ENCODE measurements at regions not wholly inside any gene's neighbourhood (a gene's known extent, or its start where the extent isn't known, plus 50 kb on each side); places are given as distances from the start of the nearest gene placed in this dataset.

DNA sequence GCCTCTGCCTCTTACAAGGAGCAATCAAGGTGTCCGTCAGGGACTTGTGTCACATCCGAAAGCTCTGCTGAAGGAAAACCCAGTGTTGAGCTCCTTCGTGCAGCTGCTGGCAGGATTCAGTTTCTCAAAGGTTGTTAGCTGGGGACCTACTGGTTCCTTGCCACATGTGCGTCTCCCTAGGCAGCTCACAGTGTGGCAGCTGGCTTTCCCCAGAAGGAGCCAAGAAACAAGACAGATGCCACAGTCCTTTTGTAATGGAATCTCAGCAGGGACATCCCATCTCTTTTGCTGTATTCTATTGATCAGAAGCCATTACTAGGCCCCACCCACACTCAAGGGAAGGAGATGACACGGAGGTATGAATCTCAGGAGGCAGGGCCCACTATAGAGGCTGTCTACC is 488.8 kb downstream of the CD83 start:
- TF ChIP-seq, protein P1, sequence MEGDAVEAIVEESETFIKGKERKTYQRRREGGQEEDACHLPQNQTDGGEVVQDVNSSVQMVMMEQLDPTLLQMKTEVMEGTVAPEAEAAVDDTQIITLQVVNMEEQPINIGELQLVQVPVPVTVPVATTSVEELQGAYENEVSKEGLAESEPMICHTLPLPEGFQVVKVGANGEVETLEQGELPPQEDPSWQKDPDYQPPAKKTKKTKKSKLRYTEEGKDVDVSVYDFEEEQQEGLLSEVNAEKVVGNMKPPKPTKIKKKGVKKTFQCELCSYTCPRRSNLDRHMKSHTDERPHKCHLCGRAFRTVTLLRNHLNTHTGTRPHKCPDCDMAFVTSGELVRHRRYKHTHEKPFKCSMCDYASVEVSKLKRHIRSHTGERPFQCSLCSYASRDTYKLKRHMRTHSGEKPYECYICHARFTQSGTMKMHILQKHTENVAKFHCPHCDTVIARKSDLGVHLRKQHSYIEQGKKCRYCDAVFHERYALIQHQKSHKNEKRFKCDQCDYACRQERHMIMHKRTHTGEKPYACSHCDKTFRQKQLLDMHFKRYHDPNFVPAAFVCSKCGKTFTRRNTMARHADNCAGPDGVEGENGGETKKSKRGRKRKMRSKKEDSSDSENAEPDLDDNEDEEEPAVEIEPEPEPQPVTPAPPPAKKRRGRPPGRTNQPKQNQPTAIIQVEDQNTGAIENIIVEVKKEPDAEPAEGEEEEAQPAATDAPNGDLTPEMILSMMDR (IDR thresholded peaks at IDR 0.05; ENCODE audit: poor library complexity): no peak
- TF ChIP-seq EZH2 (IDR thresholded peaks at IDR 0.05; ENCODE audit: borderline replicate concordance) (no peak), EZH2phosphoT487 (IDR thresholded peaks at IDR 0.05; ENCODE audit: low read depth, severe bottlenecking, unreplicated experiment) (no peak)
